Neural cell (in vitro differentiated cells): ENCODE measurements at regions not wholly inside any gene's neighbourhood (a gene's known extent, or its start where the extent isn't known, plus 50 kb on each side); places are given as distances from the start of the nearest gene placed in this dataset.
"Not testable (repeated sequence)": the region's sequence is repeated elsewhere in the genome, so short reads cannot be mapped to it uniquely, and the experiment has no call there.

Source experiments
- H2AFZ ChIP-seq: fragments of 200-600, 300-800 bp; sonication (generic), shearing (Covaris generic); 2 replicates; pipeline ENCODE4 v1.6.0; 2014; ENCODE audit warnings: low read depth, mild to moderate bottlenecking, antibody characterized with exemption, low read length, moderate library complexity
- H3F3A ChIP-seq: fragments of 200-600 bp; shearing (Covaris generic); 2 replicates; pipeline ENCODE4 v1.6.1; 2016; ENCODE audit warnings: mild to moderate bottlenecking, moderate library complexity, mixed read lengths, antibody characterized with exemption, low read length; ENCODE audit not compliant: insufficient read depth, poor library complexity, severe bottlenecking
- H3K27ac ChIP-seq: fragments of 200-600, 300-800 bp; sonication (generic), shearing (Covaris generic); 2 replicates; pipeline ENCODE4 v1.5.1; 2014; ENCODE audit warnings: mild to moderate bottlenecking, low read length, moderate library complexity
- H3K27me3 ChIP-seq: fragments of 300-800, 200-600 bp; sonication (generic), shearing (Covaris generic); 2 replicates; pipeline ENCODE4 v1.6.0; 2014; ENCODE audit warnings: mild to moderate bottlenecking, low read depth, low read length, moderate library complexity; ENCODE audit not compliant: insufficient read depth
- H3K36me3 ChIP-seq: fragments of 300-800, 200-600 bp; sonication (generic), shearing (Covaris generic); 2 replicates; pipeline ENCODE4 v1.5.1; 2014; ENCODE audit warnings: mild to moderate bottlenecking, antibody characterized with exemption, low read length, moderate library complexity; ENCODE audit not compliant: insufficient read depth
- H3K4me2 ChIP-seq: fragments of 300-800, 200-600 bp; sonication (generic), shearing (Covaris generic); 2 replicates; pipeline ENCODE4 v1.6.0; 2014; ENCODE audit warnings: mild to moderate bottlenecking, low read length
- H3K4me3 ChIP-seq: fragments of 300-800, 200-600 bp; sonication (generic), shearing (Covaris generic); 2 replicates; pipeline ENCODE4 v1.5.1; 2014; ENCODE audit warnings: mild to moderate bottlenecking, low read length, moderate library complexity
- H3K79me2 ChIP-seq: fragments of 200-600 bp; shearing (Covaris generic); replicated peaks from 2 replicates; pipeline ENCODE4 v1.6.0; 2014; ENCODE audit warnings: mild to moderate bottlenecking, low read length, moderate library complexity; ENCODE audit not compliant: insufficient read depth
- H3K9ac ChIP-seq: fragments of 300-800, 200-600 bp; sonication (generic), shearing (Covaris generic); 2 replicates; pipeline ENCODE4 v1.6.1; 2016; ENCODE audit warnings: mild to moderate bottlenecking, low read length, mixed read lengths
- H3K9me2 ChIP-seq: fragments of 200-600 bp; shearing (Covaris generic); 2 replicates; pipeline ENCODE4 v1.6.1; 2016; ENCODE audit warnings: mild to moderate bottlenecking, low read length, mixed read lengths; ENCODE audit not compliant: insufficient read depth
- H3K9me3 ChIP-seq: fragments of 200-600, 300-800 bp; sonication (generic), shearing (Covaris generic); 2 replicates; pipeline ENCODE4 v1.6.1; 2016; ENCODE audit warnings: mild to moderate bottlenecking, mixed run types, low read length, moderate library complexity, mixed read lengths
- H4K20me1 ChIP-seq: fragments of 200-600 bp; shearing (Covaris generic); 2 replicates; pipeline ENCODE4 v1.6.1; 2016; ENCODE audit warnings: mild to moderate bottlenecking, mixed run types; ENCODE audit not compliant: insufficient read depth
- EP300 ChIP-seq: fragments of 450-650 bp; conservative IDR thresholded peaks from 2 replicates; pipeline ENCODE4 v1.6.1; 2014; ENCODE audit warnings: antibody characterized with exemption, mild to moderate bottlenecking, moderate library complexity; ENCODE audit not compliant: poor library complexity, severe bottlenecking
- EZH2 ChIP-seq: fragments of 200-600, 300-800 bp; shearing (Covaris generic), sonication (generic); IDR thresholded peaks from 2 replicates; pipeline ENCODE4 v1.6.1; 2014; ENCODE audit warnings: antibody characterized with exemption, low read length, borderline replicate concordance, mild to moderate bottlenecking; ENCODE audit not compliant: insufficient read depth, poor library complexity, severe bottlenecking
- MXI1 ChIP-seq: fragments of 450-650 bp; conservative IDR thresholded peaks from 2 replicates; pipeline ENCODE4 v1.6.1; 2014; ENCODE audit warnings: antibody characterized with exemption, mild to moderate bottlenecking; ENCODE audit not compliant: poor library complexity, severe bottlenecking
- POLR2AphosphoS5 ChIP-seq: IDR thresholded peaks from 2 replicates; pipeline ENCODE4 v1.6.1; 2012
- RAD21 ChIP-seq: fragments of 450-650 bp; conservative IDR thresholded peaks from 2 replicates; pipeline ENCODE4 v1.6.1; 2014; ENCODE audit warnings: antibody characterized with exemption, mild to moderate bottlenecking, moderate library complexity
- REST ChIP-seq: IDR thresholded peaks from 2 replicates; pipeline ENCODE4 v1.6.1; 2012; ENCODE audit warnings: borderline replicate concordance
- SMC3 ChIP-seq: fragments of 450-650 bp; conservative IDR thresholded peaks from 2 replicates; pipeline ENCODE4 v1.6.1; 2014; ENCODE audit warnings: antibody characterized with exemption, mild to moderate bottlenecking, moderate library complexity; ENCODE audit not compliant: poor library complexity
- TAF1 ChIP-seq: IDR thresholded peaks from 2 replicates; pipeline ENCODE4 v1.6.1; 2012; ENCODE audit warnings: low read depth
- TF ChIP-seq, protein P1 (sequence below): fragments of 450-650 bp; IDR thresholded peaks from 2 replicates; pipeline ENCODE4 v1.5.1; 2014; ENCODE audit warnings: antibody characterized with exemption, mild to moderate bottlenecking, moderate library complexity; ENCODE audit not compliant: poor library complexity, severe bottlenecking

- no peaks in the 10 kb centered on the region for H3K9me2 ChIP-seq
- no peak overlapping the region for H3K27ac ChIP-seq
Measured at GRCh38 chr6:137680705-137681346, 186.2 kb upstream of the TNFAIP3 start.

DNA sequence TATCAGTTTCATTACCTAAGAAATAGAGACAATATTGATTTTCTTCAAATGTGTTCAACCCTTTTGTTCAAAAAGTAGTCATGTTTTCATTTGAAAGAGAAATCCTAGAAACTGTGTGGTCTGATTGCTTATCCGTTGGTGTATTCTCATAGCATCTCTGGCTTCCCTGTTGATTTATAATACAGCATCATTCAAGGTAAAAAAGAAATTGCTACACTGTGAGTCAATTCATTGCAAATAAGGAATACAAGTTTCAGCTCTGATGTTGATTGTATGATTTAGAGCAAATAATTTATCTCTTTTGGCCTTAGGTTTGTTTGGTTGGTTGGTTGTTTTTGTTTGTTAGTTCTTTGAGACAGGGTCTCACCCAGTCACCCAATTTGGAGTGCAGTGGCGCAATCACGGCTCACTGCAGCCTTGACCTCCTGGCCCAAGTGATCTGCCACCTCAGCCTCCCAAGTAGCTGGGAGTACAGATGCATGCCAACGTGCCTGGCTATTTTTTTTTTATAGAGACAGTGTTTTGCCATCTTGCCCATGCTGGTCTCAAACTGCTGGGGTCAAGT lies 185.5 kb upstream of the TNFAIP3 start:
- TF ChIP-seq SMC3: no peak
- TF ChIP-seq EP300: no peak
- TF ChIP-seq REST: no peak
- no peak for TF ChIP-seq POLR2AphosphoS5
- TF ChIP-seq, protein P1, sequence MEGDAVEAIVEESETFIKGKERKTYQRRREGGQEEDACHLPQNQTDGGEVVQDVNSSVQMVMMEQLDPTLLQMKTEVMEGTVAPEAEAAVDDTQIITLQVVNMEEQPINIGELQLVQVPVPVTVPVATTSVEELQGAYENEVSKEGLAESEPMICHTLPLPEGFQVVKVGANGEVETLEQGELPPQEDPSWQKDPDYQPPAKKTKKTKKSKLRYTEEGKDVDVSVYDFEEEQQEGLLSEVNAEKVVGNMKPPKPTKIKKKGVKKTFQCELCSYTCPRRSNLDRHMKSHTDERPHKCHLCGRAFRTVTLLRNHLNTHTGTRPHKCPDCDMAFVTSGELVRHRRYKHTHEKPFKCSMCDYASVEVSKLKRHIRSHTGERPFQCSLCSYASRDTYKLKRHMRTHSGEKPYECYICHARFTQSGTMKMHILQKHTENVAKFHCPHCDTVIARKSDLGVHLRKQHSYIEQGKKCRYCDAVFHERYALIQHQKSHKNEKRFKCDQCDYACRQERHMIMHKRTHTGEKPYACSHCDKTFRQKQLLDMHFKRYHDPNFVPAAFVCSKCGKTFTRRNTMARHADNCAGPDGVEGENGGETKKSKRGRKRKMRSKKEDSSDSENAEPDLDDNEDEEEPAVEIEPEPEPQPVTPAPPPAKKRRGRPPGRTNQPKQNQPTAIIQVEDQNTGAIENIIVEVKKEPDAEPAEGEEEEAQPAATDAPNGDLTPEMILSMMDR: no peak
- no peak for TF ChIP-seq MXI1
- TF ChIP-seq TAF1: no peak
- TF ChIP-seq EZH2: no peak
- TF ChIP-seq RAD21: no peak

More at GRCh38 chr6:137680705-137681346, 186.2 kb upstream of the TNFAIP3 start:
- Histone ChIP-seq H2AFZ (no peak overlapping the region), H3K9me3 (no peaks in the 10 kb centered on the region), H3K27me3 (no peaks in the 10 kb centered on the region), H3K4me2 (no peak overlapping the region), H4K20me1 (no peaks in the 10 kb centered on the region), H3K79me2 (no peaks in the 10 kb centered on the region), H3K9ac (no peak overlapping the region), H3K4me3 (no peak overlapping the region), H3K36me3 (no peaks in the 10 kb centered on the region), H3F3A (no peaks in the 10 kb centered on the region)
- TF ChIP-seq TAF1 (no peak), RAD21 (no peak), POLR2AphosphoS5 (no peak), REST (no peak)

GRCh38 chr6:137682658-137683057 lies 184.4 kb upstream of the TNFAIP3 start:
- H3K79me2 ChIP-seq, H3K9me3 ChIP-seq, H3K36me3 ChIP-seq, H3K27ac ChIP-seq, H2AFZ ChIP-seq, H3F3A ChIP-seq, H3K4me3 ChIP-seq, H3K9ac ChIP-seq, H4K20me1 ChIP-seq, H3K4me2 ChIP-seq, H3K9me2 ChIP-seq, H3K27me3 ChIP-seq: not testable (repeated sequence)

More for the DNA sequence above, 185.5 kb upstream of the TNFAIP3 start:
- H3K4me2 ChIP-seq: no peak overlapping the region
- no peaks in the 10 kb centered on the region for H3K79me2 ChIP-seq
- no peaks in the 10 kb centered on the region for H3K9me2 ChIP-seq
- H3F3A ChIP-seq: no peaks in the 10 kb centered on the region
- no peak overlapping the region for H3K27ac ChIP-seq
- no peak overlapping the region for H3K9ac ChIP-seq
- H2AFZ ChIP-seq: no peak overlapping the region
- H3K36me3 ChIP-seq: no peaks in the 10 kb centered on the region
- H3K27me3 ChIP-seq: no peaks in the 10 kb centered on the region
- no peaks in the 10 kb centered on the region for H4K20me1 ChIP-seq
- H3K9me3 ChIP-seq: no peaks in the 10 kb centered on the region
- no peak overlapping the region for H3K4me3 ChIP-seq
